ENCODE measurements at regions not wholly inside any gene's neighbourhood (a gene's known extent, or its start where the extent isn't known, plus 50 kb on each side); places are given as distances from the start of the nearest gene placed in this dataset.

DNA sequence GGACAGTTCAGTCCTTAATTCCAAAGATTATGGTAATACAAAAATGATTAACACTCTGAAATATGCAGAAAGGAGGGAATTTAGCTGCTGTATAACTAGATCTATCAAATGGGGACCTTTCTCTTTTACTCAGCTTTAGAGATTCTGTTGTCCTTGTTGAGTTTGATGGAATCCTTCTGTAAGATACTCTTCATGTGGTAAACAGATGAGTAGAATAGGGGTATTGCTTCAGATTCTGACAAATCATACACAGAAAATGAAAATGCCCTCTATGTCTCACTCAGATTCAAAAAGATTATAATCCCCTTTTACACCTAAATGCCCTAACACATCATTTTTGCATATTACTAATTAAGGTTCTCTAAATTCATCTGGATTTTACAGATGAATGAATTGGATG lies 50.7 kb downstream of the ARHGAP35 start:
- no peak for DNase-seq

DNA sequence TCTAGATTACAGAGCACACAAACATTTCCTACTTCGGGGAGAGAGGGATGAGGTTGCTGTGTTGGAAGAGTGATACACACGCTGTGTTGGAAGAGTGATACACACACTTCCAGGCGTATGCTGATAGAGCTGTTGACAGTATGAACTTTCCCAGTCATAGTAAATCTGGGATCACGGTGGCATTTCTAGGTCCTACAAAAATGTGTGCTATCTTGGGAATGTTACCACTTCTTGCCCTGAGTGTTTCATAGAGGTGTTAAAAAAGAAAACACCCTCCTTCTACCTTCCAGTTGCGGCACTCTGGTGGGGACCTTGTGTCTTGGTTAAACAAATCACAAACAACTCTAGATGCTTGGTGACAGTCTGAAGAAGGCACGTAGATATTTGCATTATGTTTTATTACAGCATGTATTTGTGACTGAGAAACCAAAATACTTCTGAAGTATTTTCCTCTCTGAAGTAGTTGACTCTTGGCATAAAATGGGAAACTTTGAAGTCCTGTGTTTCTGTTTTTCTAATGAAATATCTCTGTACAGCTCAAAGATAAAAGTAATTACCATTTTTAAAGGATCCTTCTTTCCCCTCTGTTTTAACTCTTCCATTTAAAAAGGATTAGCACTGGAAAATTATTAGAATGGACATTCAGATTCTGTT lies 52.5 kb downstream of the ARHGAP35 start:
- DNase-seq, result no peak

DNA sequence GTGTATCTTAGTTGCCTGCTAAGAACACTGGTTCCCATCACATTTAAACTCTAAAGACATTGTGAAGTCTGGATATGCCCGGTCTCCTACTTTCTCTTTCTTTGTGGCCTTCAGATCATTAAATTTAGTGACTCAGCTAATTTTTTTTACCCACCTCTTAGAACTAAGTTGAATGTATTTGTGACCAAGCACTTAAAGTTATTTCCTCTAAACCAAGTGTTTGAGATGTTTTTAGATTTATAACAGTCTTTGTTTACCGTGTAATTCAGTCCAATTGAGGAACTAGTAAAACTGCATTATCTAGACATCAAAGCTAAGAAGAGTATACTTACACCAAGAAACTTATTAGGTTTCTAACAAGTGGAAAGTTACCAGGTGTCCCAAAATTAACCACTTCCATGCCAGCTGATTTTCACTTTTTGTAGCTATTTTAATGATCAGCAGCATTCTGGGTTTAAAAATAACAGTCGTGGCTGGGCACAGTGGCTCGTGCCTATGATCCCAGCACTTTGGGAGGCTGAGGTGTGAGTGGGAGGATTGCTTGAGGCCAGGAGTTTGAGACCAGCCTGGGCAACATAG lies 53.1 kb downstream of the ARHGAP35 start:
- peak; percentile 16 to 22 for DNase-seq

DNA sequence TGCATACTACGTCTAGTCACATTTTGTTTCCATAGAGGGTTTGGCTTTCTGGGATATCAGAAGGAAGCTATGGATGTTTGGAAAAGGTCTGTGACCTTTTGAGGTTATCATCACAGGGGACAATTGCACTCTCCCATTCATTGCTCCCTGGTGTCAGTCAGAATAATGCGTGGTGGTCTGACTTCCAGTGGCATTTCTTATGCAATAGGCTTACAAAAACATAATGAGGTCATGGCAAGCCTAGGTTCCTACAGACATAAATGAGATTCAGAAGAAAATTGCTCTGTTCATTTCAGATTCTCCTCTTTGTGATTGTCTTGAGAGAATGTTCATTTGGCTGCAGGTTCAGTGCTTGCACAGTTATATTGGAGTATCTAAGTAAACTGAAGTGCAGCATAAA lies 54.6 kb downstream of the ARHGAP35 start:
- no peak for DNase-seq

DNA sequence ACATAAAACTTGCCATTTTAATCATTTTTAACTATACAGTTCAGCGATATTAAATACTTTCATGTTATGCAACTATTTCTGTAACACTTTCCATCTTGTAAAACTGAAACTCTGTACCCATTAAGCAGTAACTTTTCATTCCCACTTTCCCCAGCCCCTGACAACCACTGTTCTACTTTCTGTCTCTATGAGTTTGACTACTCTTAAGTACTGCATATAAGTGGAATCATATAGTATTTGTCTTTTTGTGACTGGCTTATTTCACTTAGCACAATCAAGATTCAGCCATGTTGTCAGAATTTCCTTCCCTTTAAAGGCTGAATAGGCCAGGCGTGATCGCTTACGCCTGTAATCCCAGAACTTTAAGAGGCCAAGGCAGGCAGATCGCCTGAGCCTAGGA lies 56.2 kb downstream of the ARHGAP35 start:
- DNase-seq, result no peak

DNA sequence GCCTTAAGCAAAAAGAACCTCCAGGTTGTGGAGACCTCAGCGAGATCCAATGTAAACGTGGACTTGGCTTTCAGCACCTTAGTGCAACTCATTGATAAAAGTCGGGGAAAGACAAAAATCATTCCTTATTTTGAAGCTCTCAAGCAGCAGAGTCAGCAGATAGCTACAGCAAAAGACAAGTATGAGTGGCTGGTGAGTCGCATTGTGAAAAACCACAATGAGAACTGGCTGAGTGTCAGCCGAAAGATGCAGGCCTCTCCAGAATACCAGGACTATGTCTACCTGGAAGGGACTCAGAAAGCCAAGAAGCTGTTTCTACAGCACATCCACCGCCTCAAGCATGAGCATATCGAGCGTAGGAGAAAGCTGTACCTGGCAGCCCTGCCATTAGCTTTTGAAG lies 58.5 kb downstream of the ARHGAP35 start:
- no peak for DNase-seq

DNA sequence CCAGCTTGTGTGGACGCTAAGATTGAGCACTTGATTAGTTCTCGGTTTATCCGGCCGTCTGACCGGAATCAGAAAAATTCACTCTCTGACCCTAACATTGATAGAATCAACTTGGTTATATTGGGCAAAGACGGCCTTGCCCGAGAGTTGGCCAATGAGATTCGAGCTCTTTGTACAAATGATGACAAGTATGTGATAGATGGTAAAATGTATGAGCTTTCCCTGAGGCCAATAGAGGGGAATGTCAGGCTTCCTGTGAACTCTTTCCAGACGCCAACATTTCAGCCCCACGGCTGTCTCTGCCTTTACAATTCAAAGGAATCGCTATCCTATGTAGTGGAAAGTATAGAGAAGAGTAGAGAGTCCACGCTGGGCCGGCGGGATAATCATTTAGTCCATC lies 59.6 kb downstream of the ARHGAP35 start:
- no peak for DNase-seq

DNA sequence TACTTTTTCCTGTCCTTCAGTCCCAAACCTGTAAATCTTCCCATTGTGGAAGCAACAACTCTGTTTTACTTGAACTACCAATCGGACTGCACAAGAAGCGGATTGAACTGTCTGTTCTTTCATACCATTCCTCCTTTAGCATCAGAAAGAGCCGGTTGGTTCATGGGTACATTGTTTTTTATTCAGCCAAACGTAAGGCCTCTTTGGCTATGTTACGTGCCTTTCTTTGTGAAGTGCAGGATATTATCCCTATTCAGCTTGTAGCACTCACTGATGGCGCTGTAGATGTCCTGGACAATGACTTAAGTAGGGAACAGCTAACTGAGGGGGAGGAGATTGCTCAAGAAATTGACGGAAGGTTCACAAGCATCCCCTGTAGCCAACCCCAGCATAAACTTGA lies 60.3 kb downstream of the ARHGAP35 start:
- DNase-seq, result no peak

DNA sequence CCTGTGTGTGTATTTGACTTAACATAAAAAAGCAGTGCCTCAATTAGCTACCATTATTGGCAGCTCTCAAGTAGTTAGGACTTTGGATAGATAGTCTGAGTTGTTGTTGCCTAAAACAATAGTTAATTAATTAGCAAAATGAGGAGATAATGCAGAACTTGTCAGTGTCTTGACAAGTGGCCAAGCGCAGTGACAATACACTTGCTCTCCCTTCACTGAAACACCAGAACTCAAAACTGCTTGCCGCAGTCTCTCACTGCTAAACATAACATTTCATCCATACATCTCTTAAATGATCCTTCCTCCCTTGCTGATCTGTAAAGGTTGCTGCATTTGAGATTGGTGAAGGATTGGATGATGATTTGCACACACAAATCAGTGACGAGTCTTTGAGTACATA lies 61.7 kb downstream of the ARHGAP35 start:
- DNase-seq, result no peak

DNA sequence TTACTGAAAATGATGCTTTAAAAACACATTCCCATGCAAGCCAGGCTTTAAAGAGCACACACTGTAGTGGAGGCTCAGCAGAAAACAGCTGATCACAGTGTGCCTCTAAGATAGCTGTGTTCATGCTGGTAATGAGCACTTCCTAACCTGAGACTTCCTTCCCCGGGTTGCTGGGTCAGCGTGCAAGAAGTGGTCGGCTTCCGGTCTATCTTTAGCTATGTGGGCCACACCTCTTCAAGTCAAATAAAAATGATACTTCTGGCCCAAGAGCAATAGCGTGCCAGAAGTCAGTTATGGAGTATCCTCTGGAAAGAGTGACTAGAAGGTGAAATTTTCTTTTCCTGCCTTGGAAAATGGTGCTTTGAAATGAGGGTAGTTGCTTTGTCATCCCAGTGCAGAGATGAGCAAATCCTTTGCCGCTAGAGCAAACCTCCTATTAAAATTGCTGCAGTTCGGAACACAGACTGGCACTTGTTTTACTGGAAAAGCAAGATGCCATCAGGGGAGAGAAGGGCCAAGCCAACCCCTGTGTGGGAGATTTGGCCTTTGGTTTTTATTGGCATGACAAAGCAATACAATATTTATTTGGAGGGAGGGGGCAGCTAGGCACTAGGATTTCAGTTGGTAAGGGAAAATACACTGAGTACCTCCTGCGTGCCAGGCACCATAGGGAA lies 64.2 kb downstream of the ARHGAP35 start:
- no peak for DNase-seq

DNA sequence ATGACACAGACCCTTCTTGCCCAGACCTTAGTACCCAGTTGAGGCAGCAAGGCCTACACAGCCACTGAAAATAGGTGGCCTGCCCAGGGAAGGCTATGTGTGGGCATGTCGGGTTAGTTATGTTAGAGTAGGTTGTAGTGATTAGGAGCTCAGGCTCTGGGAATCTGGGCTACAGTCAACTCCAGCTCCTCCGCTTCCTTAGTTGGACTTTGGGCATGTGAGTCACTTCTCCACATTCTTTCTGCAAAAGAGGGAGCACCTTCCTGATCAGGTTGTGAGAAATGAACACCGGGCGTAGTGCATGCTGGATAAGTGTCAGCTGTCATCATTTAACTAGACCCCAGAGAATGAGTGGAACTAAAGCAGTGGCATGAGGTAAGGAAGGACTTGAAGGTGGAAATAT lies 64.8 kb downstream of the ARHGAP35 start:
- DNase-seq, result no peak

DNA sequence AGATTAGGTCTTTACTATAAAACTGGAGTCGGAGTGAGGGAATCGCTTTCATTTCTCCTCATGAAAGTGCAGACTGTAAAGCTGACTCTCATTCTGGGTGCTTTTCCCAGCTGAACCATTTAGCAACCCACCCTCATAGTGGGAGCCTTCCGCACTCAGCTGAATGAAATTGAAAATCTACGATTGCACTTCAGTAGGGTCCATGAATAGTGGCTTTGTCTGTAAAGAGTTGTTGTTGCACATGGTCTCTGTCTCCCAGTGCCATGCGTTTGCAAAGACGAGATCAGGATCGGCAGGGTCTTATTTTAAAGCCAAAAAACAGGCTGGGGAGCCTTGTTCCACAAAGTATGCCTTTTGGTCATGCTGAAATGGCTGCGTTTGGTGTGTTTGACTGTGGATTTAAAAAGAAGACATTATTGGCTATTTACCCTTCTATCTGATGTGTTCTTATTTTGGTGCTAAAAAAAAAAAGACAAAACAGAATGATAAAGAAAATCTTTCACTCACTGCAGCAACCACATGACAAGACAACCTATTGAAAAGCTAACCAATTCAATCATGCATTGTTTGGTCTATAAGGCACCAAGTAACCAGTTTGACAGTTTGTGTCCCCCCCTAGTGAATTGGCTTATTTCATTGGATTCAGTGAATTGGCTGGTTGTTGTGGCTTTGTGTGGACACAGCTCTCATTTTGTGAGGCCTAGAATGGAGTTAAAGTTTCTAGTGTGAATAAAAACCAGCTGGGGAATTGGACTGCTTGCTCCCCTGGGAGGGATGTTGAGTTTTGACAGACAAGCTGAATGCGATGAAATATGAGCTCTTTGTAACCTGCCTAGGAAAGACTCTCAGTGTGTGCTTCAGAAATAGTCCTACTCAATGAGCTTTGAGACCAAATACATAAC lies 65.6 kb downstream of the ARHGAP35 start:
- no peak for DNase-seq

DNA sequence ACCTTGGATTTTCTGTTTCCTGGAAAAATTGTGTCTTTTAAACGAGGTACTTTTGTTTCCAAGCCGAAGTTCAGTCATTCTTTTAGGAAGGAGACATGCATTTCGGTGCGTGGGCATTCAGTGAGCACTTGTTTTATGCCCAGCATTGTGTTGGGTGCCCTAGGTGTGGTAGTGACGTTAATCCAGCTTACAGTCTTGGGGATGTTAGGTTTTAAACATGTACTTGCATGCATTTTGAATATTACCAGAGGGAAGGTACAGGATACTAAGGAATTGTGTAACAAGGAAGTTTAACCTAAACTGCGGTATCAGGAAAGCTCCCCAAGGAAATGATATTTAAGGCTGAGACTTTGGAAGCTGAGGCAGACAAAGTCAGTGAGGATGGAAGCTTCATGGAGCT lies 66.3 kb downstream of the ARHGAP35 start:
- DNase-seq, result no peak

DNA sequence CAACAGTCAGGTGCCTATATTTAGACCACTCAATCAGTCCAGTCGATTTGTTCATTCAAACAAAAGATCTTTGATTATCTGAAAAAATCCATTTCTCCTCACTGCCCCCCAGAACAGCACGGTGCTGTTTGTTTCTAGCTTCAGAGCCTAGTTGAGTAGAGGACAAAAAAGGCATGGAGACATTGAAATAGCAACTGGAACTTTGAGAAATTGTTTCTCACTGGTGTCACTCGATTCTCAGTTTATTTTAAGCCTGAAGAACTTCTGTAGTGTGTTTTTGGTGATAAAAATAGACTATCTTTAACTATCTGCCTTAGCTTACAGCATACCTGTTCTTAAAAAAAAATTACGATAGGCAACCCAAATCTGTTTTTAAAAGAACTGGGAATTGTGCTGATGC lies 67.1 kb downstream of the ARHGAP35 start:
- no peak for DNase-seq

DNA sequence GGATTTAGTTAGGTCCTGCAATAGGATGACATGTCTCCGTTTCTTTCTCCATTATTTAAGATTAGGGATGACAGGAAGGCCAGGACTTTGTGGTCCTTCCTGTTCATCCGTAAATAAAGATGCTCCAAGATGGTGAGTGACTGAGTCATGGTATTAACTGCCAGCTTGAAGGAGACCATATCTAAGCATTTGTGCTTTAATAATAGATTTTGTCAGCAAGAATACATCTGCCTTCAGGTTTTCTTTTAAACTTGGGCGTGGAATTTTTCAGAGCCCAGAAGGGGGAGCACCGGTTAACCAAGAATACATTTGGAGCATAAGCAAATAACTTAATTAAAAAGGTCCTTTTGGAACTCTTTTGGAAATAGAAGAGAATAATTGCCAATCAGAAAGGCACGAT lies 68.2 kb downstream of the ARHGAP35 start:
- no peak for DNase-seq

DNA sequence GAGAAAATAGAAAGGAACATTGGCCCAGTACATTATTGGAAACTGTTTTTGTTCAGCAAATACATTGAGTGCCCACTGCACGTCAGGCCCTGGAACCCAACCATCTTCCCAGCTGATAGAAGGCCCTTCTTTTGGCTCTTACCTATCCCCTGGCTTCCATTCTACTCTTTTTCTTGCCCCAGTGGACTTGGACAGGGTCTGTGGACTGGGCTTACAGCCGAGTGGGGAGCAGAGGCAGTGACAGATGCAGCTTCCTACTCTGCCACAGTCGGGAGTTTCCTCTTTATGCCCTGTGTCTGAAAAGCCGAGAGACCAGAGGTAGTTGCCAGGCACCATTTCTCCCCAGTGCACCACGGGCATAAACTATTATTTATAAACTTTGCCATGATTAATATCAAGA lies 70.4 kb downstream of the ARHGAP35 start:
- DNase-seq, result no peak

DNA sequence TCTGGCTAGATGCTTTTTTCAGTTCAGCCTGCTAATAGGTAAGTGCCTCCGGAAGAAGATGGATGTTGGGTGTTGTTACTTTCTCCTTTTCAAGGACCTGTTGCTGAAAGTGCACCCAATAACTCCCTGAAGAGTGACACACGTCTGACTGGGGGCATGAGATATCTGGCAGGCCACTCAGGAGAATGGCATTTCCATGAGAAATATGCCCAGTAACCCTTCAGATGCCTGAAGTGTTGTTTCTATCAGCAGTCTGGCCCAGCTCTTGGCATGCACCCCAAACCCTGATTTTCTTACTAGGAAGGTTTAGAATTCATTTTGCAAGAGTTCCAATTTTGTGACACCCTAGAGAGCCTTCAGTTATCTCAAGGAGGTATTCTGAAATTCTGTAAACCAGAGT lies 71.5 kb downstream of the ARHGAP35 start:
- DNase-seq, result no peak

DNA sequence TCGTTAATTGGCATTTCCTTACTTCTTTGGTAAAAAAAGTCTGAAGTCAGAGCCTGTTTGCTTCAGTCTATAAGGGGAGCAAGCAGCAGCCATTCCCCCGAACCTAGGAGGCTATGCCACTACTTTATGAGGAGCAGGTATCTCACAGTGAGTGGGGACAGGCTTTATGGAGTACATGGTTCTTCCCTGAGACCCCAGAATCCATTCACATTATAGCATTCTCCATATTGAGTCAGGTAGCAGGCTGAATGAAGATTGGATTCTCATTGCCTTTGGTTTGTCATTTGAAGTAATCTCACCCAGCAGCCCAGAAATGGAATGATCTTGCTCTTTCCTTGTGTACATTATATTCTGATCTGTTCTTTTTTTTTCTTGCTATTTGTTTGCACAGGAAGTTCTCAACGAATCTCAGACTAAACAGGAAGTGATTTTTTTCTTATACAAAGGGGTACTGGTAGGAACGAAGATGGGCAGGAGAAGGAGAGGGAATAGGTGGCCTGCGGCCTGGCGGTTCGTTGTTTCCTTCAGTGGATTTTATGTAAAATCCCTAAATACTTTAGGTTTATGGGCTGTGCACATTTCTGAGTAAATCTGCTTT lies 74.4 kb downstream of the ARHGAP35 start:
- no peak for DNase-seq

DNA sequence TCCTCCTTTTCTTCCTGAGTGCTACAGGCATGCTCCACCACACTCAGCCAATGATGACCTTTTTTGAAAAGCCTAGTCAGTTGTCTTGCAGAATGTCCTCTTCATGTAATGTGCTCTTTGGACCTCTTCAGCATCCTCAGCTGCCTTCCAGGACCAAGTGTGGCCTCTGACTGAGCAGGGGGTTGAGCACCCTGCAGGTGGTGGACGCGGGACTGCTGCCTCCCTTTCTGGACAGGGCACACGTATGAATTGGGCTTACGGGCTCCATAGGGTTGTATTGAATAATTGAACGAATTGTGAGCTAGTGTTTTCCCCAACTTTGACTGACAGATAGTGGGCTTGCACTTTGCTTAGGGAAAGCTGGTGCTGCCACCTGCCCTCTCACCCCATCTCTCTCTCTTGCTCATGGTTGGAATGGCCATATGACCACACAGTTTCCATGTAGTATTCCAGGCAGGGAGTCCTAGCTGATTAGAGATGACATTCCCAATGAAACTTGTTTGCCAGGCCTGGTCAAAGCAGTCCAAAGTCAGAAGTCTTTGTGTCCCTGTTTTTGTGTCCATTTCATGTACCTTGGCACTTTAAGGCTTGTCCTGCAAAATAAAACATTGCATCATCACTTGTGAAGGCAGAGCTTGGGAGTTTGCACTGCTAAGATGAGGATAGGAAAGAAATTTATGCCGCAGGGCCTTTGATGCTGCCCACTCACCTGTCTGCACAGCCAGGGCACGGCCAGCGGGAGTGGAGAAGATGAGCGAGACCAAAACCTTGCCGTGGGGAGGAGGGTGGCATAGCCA lies 76.3 kb upstream of the NPAS1 start:
- no peak for DNase-seq

DNA sequence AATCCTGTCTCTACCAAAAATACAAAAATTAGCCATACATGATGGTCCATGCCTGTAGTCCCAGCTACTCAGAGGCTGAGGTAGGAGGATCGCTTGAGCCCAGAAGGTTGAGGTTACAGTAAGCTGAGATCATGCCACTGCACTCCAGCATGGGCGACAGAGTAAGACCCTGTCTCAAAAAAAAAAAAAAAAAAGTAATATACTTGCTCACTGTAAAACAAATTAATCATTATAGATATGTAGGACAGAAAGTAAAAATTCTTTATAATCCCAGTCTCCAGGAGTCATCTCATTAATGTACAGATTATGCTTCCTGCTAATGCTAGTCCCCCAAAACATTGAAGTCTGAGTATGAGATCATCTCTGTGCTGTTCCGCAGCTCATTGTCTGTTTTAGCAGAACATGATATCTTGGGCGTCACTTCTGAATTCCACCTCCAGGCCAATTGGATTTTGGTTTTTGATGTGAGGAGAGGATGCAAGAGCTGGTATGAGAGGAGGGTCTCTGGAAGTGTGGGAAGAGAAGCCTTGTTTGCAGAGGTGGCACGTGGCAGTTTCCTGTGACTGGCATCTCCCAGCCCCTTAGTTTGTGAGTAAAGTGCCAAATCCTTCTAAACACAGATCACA lies 75.4 kb upstream of the NPAS1 start:
- no peak for DNase-seq

DNA sequence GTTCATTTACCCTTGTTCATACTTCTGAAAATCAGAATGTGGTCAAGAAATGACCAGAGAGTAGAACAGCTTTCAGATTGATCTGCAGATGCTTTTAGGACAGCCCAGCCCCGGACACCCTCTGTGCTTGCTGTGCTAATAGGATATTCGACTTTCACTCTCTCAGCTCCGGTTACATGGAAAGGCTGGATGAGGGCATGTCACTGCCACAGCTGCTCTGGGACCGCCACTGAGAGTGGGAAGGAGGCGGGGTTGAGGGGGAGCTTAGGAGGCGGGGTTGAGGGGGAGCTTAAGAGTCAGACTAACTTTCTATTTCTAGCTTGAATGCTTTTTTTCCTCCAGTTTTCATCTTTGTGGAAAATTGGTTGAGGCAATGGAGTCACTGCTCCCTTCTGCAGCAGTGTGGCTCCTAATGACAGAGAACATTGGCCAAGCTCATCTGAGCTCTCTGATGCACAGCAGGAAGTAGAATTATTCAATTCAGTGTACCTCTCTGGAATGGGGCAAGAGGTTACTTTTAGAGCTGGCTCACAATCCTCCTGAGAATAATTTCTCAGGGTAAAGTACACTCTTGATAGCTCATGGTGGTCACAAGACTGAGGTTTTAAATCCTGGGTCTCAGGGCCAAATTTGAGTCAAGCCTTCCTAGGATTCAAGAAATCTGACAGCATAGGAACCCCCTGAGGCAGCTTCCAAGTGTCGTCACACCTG lies 74.6 kb upstream of the NPAS1 start:
- DNase-seq, result no peak
